Tibial nerve (tissue), 3 donors: ENCODE measurements at regions not wholly inside any gene's neighbourhood (a gene's known extent, or its start where the extent isn't known, plus 50 kb on each side); places are given as distances from the start of the nearest gene placed in this dataset.

Experiments used
- EP300 ChIP-seq, 2 donors: sonication (generic); formaldehyde crosslinking; IDR thresholded peaks; one replicate each; pipeline ENCODE4 v1.6.1; 2017; ENCODE audit warnings: antibody characterized with exemption in 2 of 2, mild to moderate bottlenecking in 1 of 2
- POLR2A ChIP-seq, 2 donors: fragments of 450-650 bp; IDR thresholded peaks; one replicate each; pipeline ENCODE4 v1.6.1; 2017; ENCODE audit warnings: antibody characterized with exemption in 2 of 2, mild to moderate bottlenecking in 2 of 2, moderate library complexity in 2 of 2

DNA sequence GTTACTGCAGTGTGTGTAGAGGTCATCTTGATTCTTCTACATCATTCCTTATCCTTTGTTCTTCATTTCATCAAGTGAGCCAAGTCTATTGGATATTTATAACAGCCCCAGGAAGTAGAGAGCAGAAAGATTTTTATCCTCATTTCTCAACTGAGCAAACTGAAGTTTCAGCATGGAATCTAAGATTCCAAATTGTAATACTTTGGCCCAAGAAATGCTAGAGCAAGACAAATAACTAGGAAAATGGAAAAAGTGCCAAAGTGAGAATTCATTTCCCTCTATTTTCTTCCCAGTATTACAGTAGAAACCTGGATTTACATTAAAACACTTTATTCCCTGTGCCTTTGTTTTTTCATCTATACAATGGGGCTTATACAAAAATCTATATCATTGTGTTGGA lies 346.8 kb downstream of the ARPP21 start:
- TF ChIP-seq EP300 (IDR thresholded peaks at IDR 0.05) (no peak), POLR2A (IDR thresholded peaks at IDR 0.05) (no peak)
